Mesendoderm (in vitro differentiated cells): ENCODE measurements at regions not wholly inside any gene's neighbourhood (a gene's known extent, or its start where the extent isn't known, plus 50 kb on each side); places are given as distances from the start of the nearest gene placed in this dataset.

Experiments used
- DNase-seq: peaks from one replicate; pipeline ENCODE4 v3.0.0; 2013
- H2AK5ac ChIP-seq: 2 replicates; pipeline ENCODE4 v1.6.1; 2013; ENCODE audit warnings: low read length, inconsistent platforms
- H2BK120ac ChIP-seq: 2 replicates; pipeline ENCODE4 v1.6.1; 2013; ENCODE audit warnings: low read depth, mild to moderate bottlenecking, low read length, moderate library complexity, mixed read lengths
- H2BK15ac ChIP-seq: replicated peaks from 2 replicates; pipeline ENCODE4 v1.6.1; 2013; ENCODE audit warnings: low read depth, mild to moderate bottlenecking, moderate library complexity
- H2BK5ac ChIP-seq: 2 replicates; pipeline ENCODE4 v1.6.1; 2013; ENCODE audit warnings: low read length, inconsistent platforms
- H3K18ac ChIP-seq: 2 replicates; pipeline ENCODE4 v1.6.1; 2013; ENCODE audit warnings: mild to moderate bottlenecking, low read length, mixed read lengths
- H3K23ac ChIP-seq: one replicate; pipeline ENCODE4 v1.6.1; 2013; ENCODE audit warnings: low read length
- H3K27ac ChIP-seq: 2 replicates; pipeline ENCODE4 v1.5.1; 2013; ENCODE audit warnings: low read depth, mild to moderate bottlenecking, inconsistent platforms, low read length, moderate library complexity
- H3K27me3 ChIP-seq: 2 replicates; pipeline ENCODE4 v1.6.1; 2013; ENCODE audit warnings: low read length, control low read depth, mild to moderate bottlenecking, inconsistent platforms; ENCODE audit not compliant: insufficient read depth, poor library complexity
- H3K36me3 ChIP-seq: 2 replicates; pipeline ENCODE4 v1.6.1; 2013; ENCODE audit warnings: low read length, inconsistent platforms; ENCODE audit not compliant: control insufficient read depth, insufficient read depth
- H3K4ac ChIP-seq: one replicate; pipeline ENCODE4 v1.6.1; 2013; ENCODE audit warnings: low read depth, mild to moderate bottlenecking, low read length, moderate library complexity
- H3K4me1 ChIP-seq: 2 replicates; pipeline ENCODE4 v1.6.1; 2013; ENCODE audit warnings: low read depth, low read length, inconsistent platforms; ENCODE audit not compliant: control insufficient read depth
- H3K4me2 ChIP-seq: 2 replicates; pipeline ENCODE4 v1.6.1; 2013; ENCODE audit warnings: low read length
- H3K4me3 ChIP-seq: 2 replicates; pipeline ENCODE4 v1.5.1; 2013; ENCODE audit warnings: mild to moderate bottlenecking, low read length
- H3K56ac ChIP-seq: one replicate; pipeline ENCODE4 v1.6.1; 2013; ENCODE audit warnings: low read length
- H3K79me1 ChIP-seq: 2 replicates; pipeline ENCODE4 v1.6.1; 2013; ENCODE audit warnings: low read length, inconsistent platforms
- H3K79me2 ChIP-seq: 2 replicates; pipeline ENCODE4 v1.6.1; 2013; ENCODE audit warnings: mild to moderate bottlenecking, low read length; ENCODE audit not compliant: control insufficient read depth, insufficient read depth
- H3K9ac ChIP-seq: 2 replicates; pipeline ENCODE4 v1.6.1; 2013; ENCODE audit warnings: low read length, inconsistent platforms
- H4K5ac ChIP-seq: one replicate; pipeline ENCODE4 v1.6.1; 2013; ENCODE audit warnings: low read length
- H4K8ac ChIP-seq: one replicate; pipeline ENCODE4 v1.6.1; 2013; ENCODE audit warnings: low read depth, mild to moderate bottlenecking, control low read depth, low read length, moderate library complexity
- WGBS: extraction: QIAGEN DNeasy Blood & Tissue Kit; methylation state at CpG from one replicate; pipeline ENCODE4 v1.1.7; 2013; ENCODE audit warnings: low lambda C conversion rate, missing lambda C conversion rate; ENCODE audit not compliant: insufficient coverage; ENCODE audit errors: extremely low coverage; 5-methylcytosine and 5-hydroxymethylcytosine counted together

DNA sequence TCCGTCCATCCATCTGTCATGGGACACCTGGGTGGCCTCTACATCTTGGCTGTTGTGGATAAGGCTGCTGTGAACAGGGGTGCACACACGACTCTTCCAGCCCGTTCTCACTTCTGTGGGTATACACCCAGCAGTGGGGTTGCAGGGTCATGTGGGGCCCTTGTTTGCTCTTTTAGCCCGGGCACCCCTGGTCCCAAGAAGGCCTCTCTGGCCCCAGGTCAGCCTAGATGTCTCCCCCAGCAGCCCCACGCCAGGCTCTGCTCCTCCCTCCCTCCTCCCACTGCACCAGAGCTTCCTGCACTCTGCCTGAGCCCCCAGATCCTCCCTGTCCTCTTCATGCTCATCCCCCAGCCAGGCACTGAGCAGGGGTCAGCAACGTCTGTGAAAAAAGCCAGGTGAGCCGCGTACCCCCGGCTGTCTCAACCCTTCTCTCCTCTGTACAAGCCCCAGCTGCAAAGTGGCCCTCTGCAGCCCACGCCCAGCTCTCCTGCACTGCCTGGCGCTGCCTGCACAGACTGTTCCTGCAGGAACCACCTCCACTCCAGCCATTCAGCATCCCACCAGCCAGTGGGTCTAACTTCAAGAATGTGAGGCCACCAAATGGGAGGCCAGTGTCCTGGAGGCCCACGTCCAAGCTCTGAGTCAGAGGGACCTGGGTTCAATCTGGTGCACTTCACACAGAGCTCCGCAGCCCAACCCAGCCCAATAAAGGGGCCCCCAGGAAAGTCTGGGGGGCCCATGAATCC, 1508.9 kb downstream of the BRD1 start:
- no peak for DNase-seq
- no peak overlapping the region for H3K27ac ChIP-seq
- H2BK120ac ChIP-seq = no peak overlapping the region
- H4K5ac ChIP-seq = no peak overlapping the region
- H3K4ac ChIP-seq = no peak overlapping the region
- H3K18ac ChIP-seq = no peak overlapping the region
- no peak overlapping the region for H4K8ac ChIP-seq
- H3K27me3 ChIP-seq = no peaks in the 10 kb centered on the region
- H2BK15ac ChIP-seq = no peak overlapping the region
- WGBS = no CpG with 5 or more reads among the region's 13 CpGs
- no peaks in the 10 kb centered on the region for H3K4me1 ChIP-seq
- H3K4me2 ChIP-seq = no peak overlapping the region
- H3K36me3 ChIP-seq = no peaks in the 10 kb centered on the region
- no peak overlapping the region for H3K4me3 ChIP-seq
- no peak overlapping the region for H3K23ac ChIP-seq
- no peak overlapping the region for H3K9ac ChIP-seq
- no peaks in the 10 kb centered on the region for H3K79me1 ChIP-seq
- no peaks in the 10 kb centered on the region for H3K79me2 ChIP-seq
- no peak overlapping the region for H2BK5ac ChIP-seq
- H2AK5ac ChIP-seq = no peak overlapping the region
- no peak overlapping the region for H3K56ac ChIP-seq

DNA sequence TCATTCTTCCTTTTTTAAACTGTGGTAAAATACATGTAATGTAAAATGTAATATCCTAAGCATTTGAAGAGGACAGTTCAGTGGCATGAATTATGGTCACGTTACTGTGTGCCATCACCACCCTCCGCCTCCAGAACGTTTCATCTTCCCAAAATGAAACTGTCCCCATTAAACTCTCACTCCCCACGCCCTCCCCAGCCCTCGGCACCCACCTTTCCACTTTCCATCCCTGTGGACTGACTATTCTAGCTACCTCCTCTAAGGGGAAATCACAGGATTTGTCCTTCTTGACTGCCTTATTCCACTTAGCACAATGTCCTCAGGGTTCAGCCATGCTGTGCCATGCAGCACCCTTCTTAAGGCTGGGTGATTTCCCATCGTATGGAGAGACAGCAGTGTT, 1509.5 kb downstream of the BRD1 start:
- H4K5ac ChIP-seq = no peak overlapping the region
- no CpG with 5 or more reads among the region's 6 CpGs for WGBS
- no peak for DNase-seq

DNA sequence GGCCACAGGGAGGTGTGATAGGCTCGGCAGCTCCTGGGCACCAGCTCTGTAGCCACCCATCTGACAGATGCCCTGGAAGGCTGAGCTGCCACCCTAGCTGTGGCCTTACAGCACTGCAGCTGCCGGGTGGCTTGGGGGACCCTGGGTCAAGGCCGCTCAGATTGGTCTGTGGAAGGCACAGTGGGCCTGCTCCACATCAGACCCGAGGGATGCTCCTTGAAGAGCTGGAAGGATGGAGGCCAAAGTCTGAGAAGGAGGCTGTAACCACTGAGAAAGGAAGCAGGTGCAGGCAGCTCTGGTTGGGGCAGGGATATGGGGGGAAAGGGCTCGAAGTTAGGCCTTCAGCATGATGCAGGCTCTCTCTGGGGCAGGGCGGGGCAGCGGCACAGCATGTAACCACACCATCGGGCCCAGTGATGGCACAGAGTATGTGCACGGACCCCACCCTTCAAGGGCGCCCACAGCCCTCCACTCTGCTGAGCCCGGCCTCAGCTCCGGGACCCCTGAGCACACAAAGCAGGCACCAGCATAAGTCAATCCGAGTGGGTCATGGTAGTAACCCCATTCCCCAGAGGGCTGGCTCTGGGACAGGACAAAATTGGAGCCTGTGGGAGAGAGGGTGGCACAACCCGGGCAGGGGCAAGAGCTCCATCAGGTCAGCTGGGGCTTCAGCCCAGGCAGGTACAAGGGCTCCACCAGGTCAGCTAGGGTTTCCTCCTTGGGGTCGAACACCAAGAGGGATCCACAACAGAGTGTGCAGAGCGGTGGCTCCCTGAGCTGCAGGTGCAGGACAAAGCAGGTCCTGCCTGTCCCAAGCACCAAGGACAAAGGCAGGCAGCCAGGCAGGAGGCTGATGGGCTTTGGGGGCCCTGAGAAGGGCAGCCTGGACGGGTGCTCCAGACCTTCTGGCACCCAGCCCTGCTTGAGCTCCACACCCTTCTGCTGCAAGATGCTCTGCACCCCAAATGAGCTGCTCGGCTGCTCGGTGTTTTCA, 1511.1 kb downstream of the BRD1 start:
- Histone ChIP-seq H3K4ac (no peak overlapping the region), H4K8ac (no peak overlapping the region), H3K36me3 (no peaks in the 10 kb centered on the region), H2BK120ac (no peak overlapping the region), H3K56ac (no peak overlapping the region), H3K18ac (no peak overlapping the region), H2BK5ac (no peak overlapping the region), H2BK15ac (no peak overlapping the region), H3K27me3 (no peaks in the 10 kb centered on the region), H2AK5ac (no peak overlapping the region), H3K4me2 (no peak overlapping the region), H4K5ac (no peak overlapping the region), H3K79me1 (no peaks in the 10 kb centered on the region), H3K79me2 (no peaks in the 10 kb centered on the region), H3K27ac (no peak overlapping the region), H3K9ac (no peak overlapping the region), H3K4me1 (no peaks in the 10 kb centered on the region), H3K4me3 (no peak overlapping the region), H3K23ac (no peak overlapping the region)
- no CpG with 5 or more reads among the region's 19 CpGs for WGBS
- no peak for DNase-seq

More for the DNA sequence above, 1509.5 kb downstream of the BRD1 start:
- H3K36me3 ChIP-seq = no peaks in the 10 kb centered on the region
- H2AK5ac ChIP-seq = no peak overlapping the region
- no peak overlapping the region for H3K56ac ChIP-seq
- H3K4me2 ChIP-seq = no peak overlapping the region
- H3K4me1 ChIP-seq = no peaks in the 10 kb centered on the region
- H3K4ac ChIP-seq = no peak overlapping the region
- no peaks in the 10 kb centered on the region for H3K79me2 ChIP-seq
- no peak overlapping the region for H4K8ac ChIP-seq
- no peak overlapping the region for H3K9ac ChIP-seq
- no peak overlapping the region for H2BK120ac ChIP-seq
- no peak overlapping the region for H3K23ac ChIP-seq
- H3K4me3 ChIP-seq = no peak overlapping the region
- no peaks in the 10 kb centered on the region for H3K27me3 ChIP-seq
- H2BK15ac ChIP-seq = no peak overlapping the region
- no peaks in the 10 kb centered on the region for H3K79me1 ChIP-seq
- H3K18ac ChIP-seq = no peak overlapping the region
- H2BK5ac ChIP-seq = no peak overlapping the region
- no peak overlapping the region for H3K27ac ChIP-seq

DNA sequence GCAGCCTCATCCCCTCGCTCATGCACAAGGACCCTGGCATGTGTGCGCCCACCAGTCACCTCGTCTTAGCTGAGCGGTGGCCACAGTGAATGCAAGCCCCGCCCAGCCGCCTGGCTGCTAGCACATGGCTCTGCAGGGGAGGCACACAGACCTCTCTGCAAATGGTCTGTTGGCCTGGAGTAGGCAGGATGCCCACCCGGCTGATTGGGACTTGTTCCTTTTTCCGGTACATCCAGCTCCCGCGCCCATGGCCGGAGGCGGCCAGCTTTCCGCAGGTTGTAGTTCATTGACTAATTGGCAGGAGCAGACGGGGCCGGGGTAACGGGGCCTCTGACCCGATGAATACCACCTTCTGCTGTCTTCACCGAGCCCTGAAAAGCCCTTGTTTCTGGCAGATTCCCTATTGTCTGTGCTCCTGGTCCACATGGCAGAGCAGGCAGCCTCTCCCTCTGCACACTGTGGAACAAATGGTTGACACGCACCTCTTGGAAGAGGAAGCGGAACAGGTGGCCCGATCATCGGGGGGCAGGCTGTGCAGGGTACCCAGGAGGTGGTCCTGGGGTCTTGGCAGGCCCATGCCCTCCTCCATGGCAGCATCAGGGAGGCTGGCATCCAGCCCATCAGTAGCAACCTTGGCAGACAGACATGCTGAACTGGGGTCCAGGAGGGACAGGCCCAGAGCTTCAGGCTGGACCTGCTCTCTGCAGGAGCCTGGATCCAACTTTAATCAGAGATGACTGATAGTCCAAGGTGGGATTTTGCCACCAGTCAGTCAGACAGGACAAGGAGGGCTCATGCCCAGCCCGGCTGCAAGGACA, 1512.0 kb downstream of the BRD1 start:
- WGBS = no CpG with 5 or more reads among the region's 23 CpGs

DNA sequence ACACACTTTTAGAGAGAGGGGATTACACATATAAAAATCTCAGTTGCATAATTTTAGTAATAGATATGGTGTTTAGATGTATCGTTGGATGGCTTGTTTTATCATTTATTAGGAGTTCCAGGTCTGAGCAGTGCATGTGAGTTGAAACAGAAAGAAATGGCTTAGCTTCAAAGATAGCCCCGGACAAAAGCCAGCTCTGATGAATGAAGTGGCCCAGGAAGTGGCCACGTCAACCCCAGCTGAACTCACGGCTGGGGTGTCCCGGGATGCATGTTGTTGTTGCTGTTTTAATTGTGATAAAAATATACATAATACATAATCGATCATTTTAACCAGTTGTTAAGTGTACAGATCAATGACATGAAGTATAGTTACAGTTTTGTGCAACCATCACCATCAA, 1513.6 kb downstream of the BRD1 start:
- no peak overlapping the region for H3K4ac ChIP-seq

More for the DNA sequence above, 1512.0 kb downstream of the BRD1 start:
- H2AK5ac ChIP-seq = no peak overlapping the region
- H3K4me3 ChIP-seq = no peak overlapping the region
- no peak for DNase-seq
- no peak overlapping the region for H4K8ac ChIP-seq
- H3K79me1 ChIP-seq = no peaks in the 10 kb centered on the region
- no peak overlapping the region for H3K9ac ChIP-seq
- no peak overlapping the region for H3K4ac ChIP-seq
- no peaks in the 10 kb centered on the region for H3K79me2 ChIP-seq
- H2BK120ac ChIP-seq = no peak overlapping the region
- H3K4me1 ChIP-seq = no peaks in the 10 kb centered on the region
- H3K18ac ChIP-seq = no peak overlapping the region
- no peaks in the 10 kb centered on the region for H3K27me3 ChIP-seq
- H3K56ac ChIP-seq = no peak overlapping the region
- no peaks in the 10 kb centered on the region for H3K36me3 ChIP-seq
- H3K23ac ChIP-seq = no peak overlapping the region
- no peak overlapping the region for H2BK15ac ChIP-seq
- no peak overlapping the region for H3K4me2 ChIP-seq
- H3K27ac ChIP-seq = no peak overlapping the region
- no peak overlapping the region for H4K5ac ChIP-seq
- H2BK5ac ChIP-seq = no peak overlapping the region

More for the DNA sequence above, 1513.6 kb downstream of the BRD1 start:
- H3K4me2 ChIP-seq = no peak overlapping the region
- H3K27me3 ChIP-seq = no peaks in the 10 kb centered on the region
- WGBS = 100% methylated on average over 1 of the region's 6 CpGs
- H2BK5ac ChIP-seq = no peak overlapping the region
- no peak overlapping the region for H3K56ac ChIP-seq
- H3K79me1 ChIP-seq = no peaks in the 10 kb centered on the region
- no peak overlapping the region for H3K9ac ChIP-seq
- DNase-seq = no peak
- no peak overlapping the region for H2BK120ac ChIP-seq
- H3K36me3 ChIP-seq = no peaks in the 10 kb centered on the region
- H3K4me3 ChIP-seq = no peak overlapping the region
- no peak overlapping the region for H4K5ac ChIP-seq
- no peak overlapping the region for H4K8ac ChIP-seq
- no peak overlapping the region for H3K23ac ChIP-seq
- H3K79me2 ChIP-seq = no peaks in the 10 kb centered on the region
- no peak overlapping the region for H2AK5ac ChIP-seq
- no peak overlapping the region for H3K18ac ChIP-seq
- no peak overlapping the region for H2BK15ac ChIP-seq
- no peaks in the 10 kb centered on the region for H3K4me1 ChIP-seq
- no peak overlapping the region for H3K27ac ChIP-seq
